Medulla oblongata (tissue), 1 donor: ENCODE measurements at regions not wholly inside any gene's neighbourhood (a gene's known extent, or its start where the extent isn't known, plus 50 kb on each side); places are given as distances from the start of the nearest gene placed in this dataset.
"Not testable (repeated sequence)": the region's sequence is repeated elsewhere in the genome, so short reads cannot be mapped to it uniquely, and the experiment has no call there.

Experiments used
- DNase-seq: peaks from one replicate; pipeline ENCODE4 v3.0.0-alpha.2; 2015; ENCODE audit errors: extremely low spot score

DNA sequence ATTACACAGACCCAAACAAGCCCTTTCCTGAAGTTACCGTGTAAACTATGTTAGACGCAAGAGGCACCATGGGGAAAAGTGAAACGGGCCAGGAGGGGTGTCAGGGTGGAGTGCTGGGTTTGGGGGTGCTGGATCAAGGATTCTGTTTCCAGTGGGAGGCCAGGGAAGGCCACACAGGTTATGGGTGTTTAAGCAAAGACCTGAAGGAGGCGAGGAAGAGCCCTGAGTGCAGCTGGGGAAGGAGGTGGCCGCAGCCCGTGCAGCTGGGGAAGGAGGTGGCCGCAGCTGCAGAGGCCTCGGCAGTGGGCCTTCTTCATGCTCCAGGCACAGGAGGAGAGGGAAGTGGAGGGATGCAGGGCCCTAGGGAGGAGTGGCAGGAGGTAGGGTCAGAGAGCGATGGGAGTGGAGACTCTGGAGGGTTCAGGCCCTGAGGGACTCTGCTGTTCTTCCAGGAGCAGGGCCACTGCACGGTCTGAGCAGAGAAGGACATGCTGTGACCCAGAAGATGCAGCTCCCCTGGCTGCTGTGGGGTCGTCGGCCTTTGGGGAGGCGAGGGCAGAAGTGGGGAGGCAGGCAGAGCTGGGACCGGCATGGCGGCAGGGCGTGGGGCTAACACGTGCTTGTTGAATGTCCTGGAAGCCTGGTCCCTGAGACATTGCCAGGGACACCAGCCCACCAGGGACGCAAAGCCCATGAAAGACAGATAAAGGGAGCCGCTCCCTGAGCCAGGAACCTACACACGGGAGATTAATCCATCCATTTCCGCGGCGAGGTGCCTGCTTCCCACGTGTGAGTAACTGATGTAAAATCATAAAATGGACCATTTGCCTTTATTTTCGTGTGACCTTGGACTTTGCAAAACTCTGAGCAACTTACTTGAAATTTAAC, 1049.1 kb downstream of the BRD1 start:
- DNase-seq: no peak

GRCh38 chr22:48772286-48772907, 1055.3 kb downstream of the BRD1 start:
- no peak for DNase-seq

GRCh38 chr22:48765595-48765994, 1062.1 kb downstream of the BRD1 start:
- DNase-seq: no peak

DNA sequence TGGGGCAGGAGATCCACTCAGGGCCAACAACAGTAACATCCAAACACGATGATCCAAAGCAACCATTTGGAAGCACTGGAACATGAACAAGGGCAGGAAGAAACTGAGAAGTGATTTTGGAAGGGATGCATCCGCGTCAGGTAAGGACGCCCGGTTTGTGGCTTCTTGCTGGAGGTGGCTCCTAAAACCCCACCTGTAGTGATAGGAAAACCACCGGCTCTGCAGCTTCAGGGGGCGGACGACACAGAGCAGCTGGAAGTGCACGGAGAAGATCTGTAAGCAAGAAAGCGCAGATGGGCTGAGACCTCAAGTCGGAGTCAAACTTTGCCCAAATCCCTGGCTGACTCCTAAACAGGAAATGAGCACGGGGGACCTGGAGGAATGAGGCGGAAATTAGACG, 1066.1 kb downstream of the BRD1 start:
- DNase-seq: no peak

DNA sequence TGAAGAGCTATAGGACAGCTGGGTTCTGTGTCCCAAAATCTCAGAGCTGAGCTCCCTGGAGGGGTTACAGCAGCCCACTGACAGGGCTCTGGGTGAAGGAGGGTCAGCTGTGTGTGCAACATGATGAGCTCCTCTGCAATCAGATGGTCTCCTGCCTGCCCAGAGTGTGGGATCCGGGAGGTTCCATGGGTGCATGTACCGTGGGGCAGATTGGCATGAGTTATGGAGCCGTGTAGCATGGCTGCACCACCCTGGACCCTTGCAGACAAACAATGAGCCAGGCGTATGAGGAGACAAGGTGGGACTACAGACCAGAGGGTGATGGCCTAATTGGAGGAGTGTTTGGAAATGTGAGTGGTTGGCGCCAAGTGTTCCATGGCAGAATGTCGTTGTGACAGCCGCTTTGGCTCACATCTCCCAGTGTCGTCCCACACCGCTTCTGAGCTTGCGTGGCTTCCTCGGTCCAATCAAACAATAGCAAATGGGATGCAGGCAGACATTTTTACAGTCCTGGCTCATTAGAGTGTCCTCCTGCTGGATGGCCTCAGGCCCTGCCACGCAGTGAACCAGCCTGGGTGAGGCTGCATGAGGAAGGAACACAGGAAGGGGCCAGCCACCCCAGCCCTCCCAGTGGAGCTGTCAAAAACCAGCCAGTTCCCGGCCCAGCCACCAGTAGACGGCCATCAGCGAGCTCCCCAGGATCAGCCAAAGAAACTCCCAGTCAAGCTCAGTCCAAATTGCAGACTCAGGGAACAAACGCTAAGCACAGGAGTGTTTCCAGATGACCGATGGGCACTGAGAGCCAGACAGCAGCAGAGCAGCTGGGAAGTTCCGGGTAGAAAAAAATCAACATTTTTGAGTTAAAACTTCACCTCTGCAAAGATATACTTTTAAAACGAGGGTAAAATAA, 1066.9 kb downstream of the BRD1 start:
- DNase-seq: no peak

DNA sequence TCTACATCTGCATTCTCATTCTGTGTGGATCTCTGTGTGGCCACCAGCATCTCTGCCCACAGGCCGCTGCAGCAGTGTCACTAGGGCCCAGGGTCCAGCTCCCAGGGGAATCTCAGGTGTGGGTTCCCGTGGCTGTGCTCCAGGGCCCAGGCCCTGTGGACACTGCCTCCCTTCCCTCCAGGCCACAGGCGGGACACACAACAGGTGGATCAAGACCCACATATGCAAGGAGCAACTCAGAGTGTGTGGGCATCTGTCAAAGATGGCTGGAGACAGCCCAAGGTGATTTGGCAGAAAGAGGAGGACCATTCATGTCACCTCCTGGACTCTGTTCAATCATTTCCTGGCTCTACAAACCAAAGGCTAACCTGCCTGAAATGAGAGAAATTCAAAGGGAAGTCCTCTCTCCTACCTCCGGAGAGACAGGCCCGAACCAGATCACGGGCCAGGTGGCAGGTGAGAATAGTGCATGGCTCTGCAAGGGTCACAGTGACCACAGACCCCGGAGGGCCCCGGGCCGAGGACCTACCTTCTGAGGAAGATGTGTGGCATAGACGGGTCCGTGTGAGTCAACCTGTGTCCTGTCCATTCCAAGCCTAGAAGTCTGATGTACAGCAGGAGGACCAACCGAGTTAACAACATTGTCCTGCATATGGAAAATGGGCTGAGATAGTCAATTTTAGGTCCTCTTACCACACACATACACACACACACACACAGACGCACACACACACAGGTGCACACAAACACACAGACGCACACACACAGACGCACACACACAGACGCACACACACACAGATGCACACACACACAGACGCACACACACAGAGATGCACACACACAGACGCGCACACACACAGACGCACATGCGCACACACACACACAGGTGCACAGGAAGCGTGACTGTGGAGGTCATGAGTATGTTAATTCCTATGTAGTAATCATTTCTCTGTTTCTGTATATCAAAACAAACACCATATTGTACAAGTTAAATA, 1068.5 kb downstream of the BRD1 start:
- DNase-seq: no peak

- no peak for DNase-seq
Measured at GRCh38 chr22:48757985-48758561, 1069.6 kb downstream of the BRD1 start.

DNA sequence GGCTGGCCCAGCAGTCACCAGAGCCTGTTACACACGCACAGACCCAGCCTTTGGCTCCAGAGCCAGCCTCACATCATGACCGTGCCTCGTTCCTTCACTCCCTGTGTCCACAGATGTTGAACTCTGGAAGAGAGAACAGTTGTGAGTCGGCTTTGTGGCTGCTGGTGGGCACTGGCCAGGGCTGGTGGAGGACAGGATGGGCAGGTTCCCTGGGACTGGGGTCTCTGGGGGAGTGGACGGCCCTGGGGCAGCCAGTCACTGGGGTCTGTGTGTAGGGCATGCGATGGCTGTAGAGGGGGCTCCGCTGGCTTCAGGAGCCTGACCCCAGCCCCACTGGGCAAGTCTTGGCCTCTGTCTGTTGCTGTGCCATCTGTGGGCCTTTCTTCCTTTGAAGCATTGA, 1070.1 kb downstream of the BRD1 start:
- DNase-seq: no peak

- DNase-seq: not testable (repeated sequence)
Measured at GRCh38 chr22:48757135-48757534, 1070.5 kb downstream of the BRD1 start.

GRCh38 chr22:48756146-48757111, 1071.2 kb downstream of the BRD1 start:
- DNase-seq: no peak

DNA sequence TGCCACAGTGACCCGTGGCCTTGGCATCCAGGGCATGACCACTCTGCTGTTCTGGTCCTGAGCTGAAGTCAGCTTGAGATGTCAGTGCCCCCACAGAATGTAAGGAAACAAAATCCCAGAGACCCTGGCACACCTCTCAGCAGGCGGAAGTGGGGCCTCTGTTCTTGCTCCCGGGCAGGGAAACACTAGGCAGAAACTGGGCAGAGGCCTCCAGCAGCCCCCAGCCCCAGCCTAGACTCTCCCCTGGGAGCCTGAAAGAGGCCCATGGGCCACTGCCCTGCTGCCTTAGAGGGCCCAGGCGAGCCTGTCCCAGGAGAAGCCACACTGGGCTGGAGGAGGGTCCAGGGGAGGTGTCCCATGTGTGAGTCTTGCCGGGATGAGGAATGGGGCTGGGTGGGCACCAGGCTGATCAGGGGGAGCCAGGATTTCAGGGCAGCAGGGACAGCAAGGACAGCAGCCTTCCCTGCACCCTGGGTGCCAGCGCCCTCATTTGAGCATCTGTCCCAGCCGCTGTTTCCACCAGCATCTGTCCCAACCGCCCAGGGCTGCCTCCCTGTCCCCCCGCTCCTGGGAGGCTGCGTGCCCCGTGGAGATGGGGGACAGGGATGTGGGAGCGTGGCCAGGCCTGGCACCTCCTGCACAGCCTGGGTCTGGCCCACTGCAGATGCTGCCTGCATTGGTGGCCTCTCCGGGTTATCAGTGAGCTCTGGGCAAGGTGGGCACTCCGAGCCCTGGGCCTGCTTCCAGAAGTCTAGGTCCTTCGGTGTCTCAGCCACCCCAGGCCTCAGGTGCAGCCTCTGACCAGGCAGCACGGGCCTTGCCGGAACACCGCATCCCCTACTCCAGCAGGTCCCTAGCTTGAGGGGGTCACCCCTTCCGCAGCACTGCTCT, 1072.4 kb downstream of the BRD1 start:
- no peak for DNase-seq

DNA sequence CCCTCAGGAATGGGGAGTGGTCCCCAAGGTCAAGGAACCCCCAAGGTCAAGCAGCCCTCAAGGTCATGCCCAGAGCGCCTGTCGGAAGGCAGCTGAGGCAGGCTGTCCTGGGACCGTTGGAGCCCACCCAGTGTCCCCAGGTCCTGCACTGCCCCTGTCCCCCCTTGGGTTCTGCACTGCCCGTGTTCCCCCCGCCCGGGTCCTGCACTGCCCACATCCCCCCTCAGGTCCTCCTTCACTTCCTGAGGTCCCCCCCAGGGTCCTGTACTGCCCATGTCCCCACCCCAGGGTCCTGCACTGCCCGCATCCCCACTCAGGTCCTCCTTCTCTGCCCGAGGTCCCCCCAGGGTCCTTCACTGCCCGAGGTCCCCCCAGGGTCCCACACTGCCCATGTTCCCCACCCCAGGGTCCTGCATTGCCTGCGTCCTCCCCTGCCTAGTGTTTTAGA, 1073.0 kb downstream of the BRD1 start:
- DNase-seq: no peak

DNA sequence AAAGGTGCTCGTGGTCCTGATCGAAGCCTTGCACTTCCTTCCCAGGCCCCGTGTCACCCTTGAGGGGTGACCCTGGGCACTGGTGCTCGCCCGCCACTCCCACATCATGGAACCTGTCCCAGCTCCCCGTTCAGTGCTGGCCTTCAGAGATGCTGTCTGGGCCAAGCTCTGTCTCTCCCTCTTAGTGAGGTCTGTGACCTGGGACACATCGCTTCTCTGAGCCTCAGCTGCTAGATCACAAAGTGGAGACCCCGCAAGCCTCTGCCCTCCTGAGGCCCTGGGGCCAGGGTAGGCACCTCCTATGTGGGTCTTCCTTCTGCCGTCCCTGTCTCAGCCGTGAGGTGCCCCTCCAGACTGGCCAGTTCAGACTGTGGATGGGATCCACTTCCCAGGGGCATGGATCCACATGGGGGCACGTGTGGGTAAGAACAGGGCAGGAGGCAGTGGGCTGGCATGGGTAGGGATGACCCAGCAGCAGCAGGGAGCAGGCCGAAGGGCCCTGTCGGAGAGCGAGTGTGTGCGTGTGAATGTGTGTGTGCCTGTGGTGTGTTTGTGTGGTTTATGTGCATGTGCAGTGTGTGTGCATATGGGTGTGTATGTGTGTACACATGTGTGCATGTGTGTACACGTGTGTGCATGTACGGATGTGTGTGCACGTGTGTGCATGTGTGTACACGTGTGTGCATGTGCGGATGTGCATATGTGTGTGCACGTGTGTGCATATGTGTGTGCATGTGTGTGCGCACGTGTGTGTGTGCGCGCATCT, 1073.7 kb downstream of the BRD1 start:
- DNase-seq: no peak

- DNase-seq: no peak
Measured at GRCh38 chr22:48753381-48753730, 1074.3 kb downstream of the BRD1 start.

DNA sequence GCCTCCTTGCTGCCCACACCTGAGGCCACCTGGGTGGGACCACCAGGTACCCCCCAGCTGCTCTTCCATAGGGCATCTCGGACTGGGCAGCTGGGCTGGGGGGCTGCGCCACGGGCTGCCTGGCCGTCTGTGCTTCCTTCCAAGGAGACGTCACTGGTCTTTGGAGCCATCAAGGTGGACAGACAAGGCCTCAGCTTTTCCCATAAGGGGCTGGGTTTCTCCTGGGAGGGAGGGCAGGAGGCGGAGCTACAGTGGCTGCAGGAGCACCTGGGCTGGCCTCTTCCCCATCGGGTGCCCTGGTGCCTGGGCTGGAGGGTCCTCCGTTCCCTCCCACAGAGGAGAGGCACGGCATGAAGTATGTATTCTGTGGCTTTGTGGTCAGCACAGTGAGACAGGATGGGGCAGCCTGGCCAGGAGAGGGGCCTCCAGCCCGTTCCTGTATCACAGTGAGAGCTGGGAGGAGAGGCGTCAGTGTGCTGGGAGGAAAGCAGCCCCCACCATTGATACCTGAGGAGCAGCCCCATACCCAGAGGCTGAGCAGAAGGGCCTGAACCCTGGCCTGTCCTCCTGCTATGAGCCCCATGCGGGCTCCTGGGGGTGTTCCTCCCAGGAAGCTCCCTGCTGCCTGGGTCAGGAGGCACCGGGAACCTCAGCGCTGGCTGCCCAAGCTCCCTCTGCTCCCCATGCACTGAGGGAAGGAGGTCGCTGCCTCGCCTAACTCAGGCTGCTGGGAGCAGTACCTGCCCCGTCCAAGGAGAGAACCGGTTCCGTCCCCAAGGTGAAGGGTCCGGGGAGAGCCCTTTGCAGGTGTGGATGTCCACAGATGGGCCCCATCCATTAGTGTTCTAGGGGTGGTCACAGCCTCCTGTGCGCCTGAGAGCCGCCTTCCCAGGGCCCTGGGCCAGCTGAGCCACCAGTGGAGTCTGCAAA, 1075.0 kb downstream of the BRD1 start:
- no peak for DNase-seq
